ENCODE measurements at regions not wholly inside any gene's neighbourhood (a gene's known extent, or its start where the extent isn't known, plus 50 kb on each side); places are given as distances from the start of the nearest gene placed in this dataset.

- no peak for TF ChIP-seq CTCF (conservative IDR thresholded peaks at IDR 0.05 in 1 of 2, IDR thresholded peaks at IDR 0.05 in 1 of 2; ENCODE audit: low read depth in 1 of 2, low read length in 2 of 2)
- no peak for TF ChIP-seq EZH2 (IDR thresholded peaks at IDR 0.05; ENCODE audit: low read length, missing control alignments)
Observed at GRCh38 chr1:221187174-221187573, 307.9 kb downstream of the HLX start.
